ENCODE measurements at regions not wholly inside any gene's neighbourhood (a gene's known extent, or its start where the extent isn't known, plus 50 kb on each side); places are given as distances from the start of the nearest gene placed in this dataset.

DNA sequence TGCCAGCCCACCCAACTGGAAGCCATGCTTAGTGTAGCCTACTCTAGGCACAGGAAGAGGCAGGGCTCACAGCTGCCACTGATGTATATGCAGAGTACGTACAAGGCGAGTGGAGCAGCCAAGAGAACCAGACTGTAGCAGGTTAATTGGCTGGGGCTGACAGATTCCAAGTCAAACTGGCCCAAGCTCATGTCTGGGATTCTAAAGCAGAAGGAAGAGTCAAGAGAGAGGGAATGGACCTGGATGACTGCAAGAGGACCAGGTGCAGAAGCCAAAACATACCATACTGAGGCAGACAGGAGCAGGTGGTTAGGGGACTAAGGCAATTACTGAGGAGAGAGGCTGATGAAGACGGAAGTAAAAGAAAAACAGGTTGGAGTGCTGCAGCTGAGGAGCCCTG lies 51.3 kb upstream of the LRRN2 start:
- H3K4me3 ChIP-seq (ENCODE audit: low read depth, low read length), result no peak overlapping the region
- TF ChIP-seq, protein P1, sequence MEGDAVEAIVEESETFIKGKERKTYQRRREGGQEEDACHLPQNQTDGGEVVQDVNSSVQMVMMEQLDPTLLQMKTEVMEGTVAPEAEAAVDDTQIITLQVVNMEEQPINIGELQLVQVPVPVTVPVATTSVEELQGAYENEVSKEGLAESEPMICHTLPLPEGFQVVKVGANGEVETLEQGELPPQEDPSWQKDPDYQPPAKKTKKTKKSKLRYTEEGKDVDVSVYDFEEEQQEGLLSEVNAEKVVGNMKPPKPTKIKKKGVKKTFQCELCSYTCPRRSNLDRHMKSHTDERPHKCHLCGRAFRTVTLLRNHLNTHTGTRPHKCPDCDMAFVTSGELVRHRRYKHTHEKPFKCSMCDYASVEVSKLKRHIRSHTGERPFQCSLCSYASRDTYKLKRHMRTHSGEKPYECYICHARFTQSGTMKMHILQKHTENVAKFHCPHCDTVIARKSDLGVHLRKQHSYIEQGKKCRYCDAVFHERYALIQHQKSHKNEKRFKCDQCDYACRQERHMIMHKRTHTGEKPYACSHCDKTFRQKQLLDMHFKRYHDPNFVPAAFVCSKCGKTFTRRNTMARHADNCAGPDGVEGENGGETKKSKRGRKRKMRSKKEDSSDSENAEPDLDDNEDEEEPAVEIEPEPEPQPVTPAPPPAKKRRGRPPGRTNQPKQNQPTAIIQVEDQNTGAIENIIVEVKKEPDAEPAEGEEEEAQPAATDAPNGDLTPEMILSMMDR (IDR thresholded peaks at IDR 0.05; ENCODE audit: borderline replicate concordance, insufficient read depth, low read depth, low read length), result no peak

GRCh38 chr1:204738506-204738905 lies 53.0 kb upstream of the LRRN2 start:
- H3K4me3 ChIP-seq (ENCODE audit: low read depth, low read length), result no peak overlapping the region
- TF ChIP-seq, protein P1 (IDR thresholded peaks at IDR 0.05; ENCODE audit: borderline replicate concordance, insufficient read depth, low read depth, low read length), result no peak

DNA sequence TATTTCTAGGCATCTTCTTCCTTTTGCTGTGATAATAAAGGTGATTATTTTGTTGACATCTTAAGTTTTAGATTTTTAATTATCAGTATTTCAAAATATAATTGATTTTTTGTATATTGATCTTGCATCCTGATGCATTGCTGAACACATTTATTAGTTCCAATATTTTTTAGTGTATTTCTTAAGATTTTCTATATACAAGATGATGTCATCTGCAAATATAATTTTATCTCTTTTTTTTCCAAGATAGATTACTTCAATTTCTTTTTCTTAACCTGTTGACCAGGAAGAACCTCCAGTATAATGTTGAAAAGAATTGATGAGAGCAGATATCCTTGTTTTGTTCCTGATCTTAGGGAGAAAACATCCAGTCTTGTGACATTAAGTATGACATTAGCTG lies 54.8 kb upstream of the LRRN2 start:
- no peak overlapping the region for H3K4me3 ChIP-seq (ENCODE audit: low read depth, low read length)
- TF ChIP-seq, protein P1 (IDR thresholded peaks at IDR 0.05; ENCODE audit: borderline replicate concordance, insufficient read depth, low read depth, low read length), result no peak

DNA sequence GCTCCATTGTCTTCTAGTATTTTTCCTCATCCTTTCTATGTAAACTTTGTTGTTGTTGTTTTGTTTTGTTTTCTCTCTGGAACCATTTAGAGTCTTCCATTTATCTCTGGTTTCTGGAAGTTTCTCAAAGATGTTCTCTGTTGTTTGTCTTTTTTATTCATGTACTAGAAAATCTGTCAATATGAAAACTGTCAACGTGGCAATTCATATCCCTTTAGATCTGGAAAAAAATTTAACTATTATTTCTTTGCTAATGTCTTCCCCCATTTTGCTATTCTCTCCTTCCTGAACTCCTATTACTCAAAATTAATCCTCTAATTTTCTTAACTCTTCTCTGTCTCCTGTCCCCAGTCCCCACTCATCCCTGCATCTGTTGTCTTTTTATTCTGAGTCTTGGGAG lies 55.9 kb upstream of the LRRN2 start:
- H3K4me3 ChIP-seq (ENCODE audit: low read depth, low read length), result no peak overlapping the region
- TF ChIP-seq, protein P1 (IDR thresholded peaks at IDR 0.05; ENCODE audit: borderline replicate concordance, insufficient read depth, low read depth, low read length), result no peak

GRCh38 chr1:204742676-204743251 lies 57.2 kb upstream of the LRRN2 start:
- TF ChIP-seq, protein P1 (IDR thresholded peaks at IDR 0.05; ENCODE audit: borderline replicate concordance, insufficient read depth, low read depth, low read length), result no peak
- H3K4me3 ChIP-seq (ENCODE audit: low read depth, low read length), result no peak overlapping the region

GRCh38 chr1:204744107-204744779 lies 58.7 kb upstream of the LRRN2 start:
- TF ChIP-seq, protein P1 (IDR thresholded peaks at IDR 0.05; ENCODE audit: borderline replicate concordance, insufficient read depth, low read depth, low read length), result no peak
- H3K4me3 ChIP-seq (ENCODE audit: low read depth, low read length), result no peak overlapping the region

DNA sequence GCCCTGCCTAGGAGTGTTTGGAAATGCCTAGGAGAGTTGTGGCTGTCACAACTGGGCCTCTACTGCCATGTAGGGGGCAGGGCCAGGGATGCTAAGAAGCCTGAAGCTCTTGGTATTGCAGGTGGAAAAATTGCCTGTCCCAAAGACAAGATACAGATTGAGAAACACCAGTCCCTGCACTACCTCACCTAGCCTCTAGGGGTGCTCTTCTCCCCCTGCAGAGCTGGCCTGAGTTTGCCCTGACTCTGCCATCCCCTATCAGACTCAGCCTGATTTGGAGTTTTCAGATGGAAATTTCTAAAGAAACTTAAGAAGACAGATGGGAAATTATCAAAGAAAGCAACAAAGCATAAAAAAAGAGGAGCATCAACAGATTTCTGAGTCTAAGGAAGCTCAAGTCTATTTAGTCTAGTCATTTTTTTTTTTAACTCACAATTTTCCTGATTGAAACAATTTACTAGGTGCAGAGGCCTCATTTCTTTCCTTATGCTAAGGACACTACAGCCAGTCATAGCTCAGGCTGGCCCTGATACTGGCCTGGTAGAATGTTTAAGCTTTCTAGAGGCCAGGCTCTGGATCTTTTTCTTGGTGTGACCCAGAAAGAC lies 61.4 kb upstream of the LRRN2 start:
- TF ChIP-seq, protein P1 (IDR thresholded peaks at IDR 0.05; ENCODE audit: borderline replicate concordance, insufficient read depth, low read depth, low read length), result peak; percentile 98
- H3K4me3 ChIP-seq (ENCODE audit: low read depth, low read length), result no peak overlapping the region
